ENCODE measurements at regions not wholly inside any gene's neighbourhood (a gene's known extent, or its start where the extent isn't known, plus 50 kb on each side); places are given as distances from the start of the nearest gene placed in this dataset.

GRCh38 chr3:109933576-109933975 lies 596.2 kb upstream of the DPPA4 start:
- no peaks in the 10 kb centered on the region for H3K27me3 ChIP-seq (replicated peaks in 1 of 2; ENCODE audit: control insufficient read depth in 2 of 2, insufficient read depth in 2 of 2, low read length in 1 of 2)

More at GRCh38 chr3:109933576-109933975, 596.2 kb upstream of the DPPA4 start:
- Histone ChIP-seq H4K20me1 (ENCODE audit: control insufficient read depth, insufficient read depth) (no peaks in the 10 kb centered on the region), H3K4me1 (ENCODE audit: control insufficient read depth, insufficient read depth, low read length) (no peaks in the 10 kb centered on the region), H3K4me2 (ENCODE audit: control insufficient read depth, insufficient read depth) (no peak overlapping the region), H3K36me3 (ENCODE audit: control insufficient read depth in 2 of 2, insufficient read depth in 2 of 2, low read length in 1 of 2) (no peaks in the 10 kb centered on the region), H3K9me3 (replicated peaks; ENCODE audit: control insufficient read depth, insufficient read depth, low read length) (no peaks in the 10 kb centered on the region), H3K9ac (ENCODE audit: control insufficient read depth, insufficient read depth, low read length) (no peak overlapping the region), H3K79me2 (ENCODE audit: control insufficient read depth, insufficient read depth, low read length) (no peaks in the 10 kb centered on the region), H3K4me3 (no peak overlapping the region), H2AFZ (ENCODE audit: control insufficient read depth, low read depth, low read length) (no peak overlapping the region), H3K27ac (ENCODE audit: control insufficient read depth, insufficient read depth) (no peak overlapping the region)
- ATAC-seq (no peak), DNase-seq (ENCODE audit: low read depth, low spot score) (no peak), FAIRE-seq (no peak)
- ChIA-PET CTCF (no interaction called here), RAD21 (ENCODE audit: unreplicated experiment) (no interaction called here), POLR2A (no interaction called here), SMC1A (ENCODE audit: uncharacterized antibody, unreplicated experiment) (no interaction called here)
- no TSS peak for BruUV-seq (replicated peaks)
- intact Hi-C loops (cut with micrococcal nuclease; ENCODE audit: unreplicated experiment) = no loop called here
- in situ Hi-C loops (cut with MboI) = no loop called here
- TF ChIP-seq TAF1 (IDR thresholded peaks at IDR 0.05; ENCODE audit: borderline replicate concordance, low read depth, low read length) = no peak
- no peak for TF ChIP-seq KAT2A (conservative IDR thresholded peaks at IDR 0.05; ENCODE audit: control insufficient read depth, low read depth, low read length)
- no peak for TF ChIP-seq PAX8 (IDR thresholded peaks at IDR 0.05)
- no peak for TF ChIP-seq MEF2B (IDR thresholded peaks at IDR 0.05; ENCODE audit: partially characterized antibody, poor library complexity, severe bottlenecking)
- no peak for TF ChIP-seq MYC (IDR thresholded peaks at IDR 0.05; ENCODE audit: insufficient read depth, insufficient read length, insufficient replicate concordance, low read length, severe bottlenecking)
- TF ChIP-seq USF1 (IDR thresholded peaks at IDR 0.05; ENCODE audit: borderline replicate concordance, extremely low read length, insufficient read depth, low read depth, low read length) = no peak
- TF ChIP-seq E2F4 (IDR thresholded peaks at IDR 0.05; ENCODE audit: low read depth, low read length) = no peak
- no peak for TF ChIP-seq JUND (IDR thresholded peaks at IDR 0.05; ENCODE audit: low read depth, low read length)
- TF ChIP-seq CHD1 (IDR thresholded peaks at IDR 0.05; ENCODE audit: low read depth, low read length) = no peak
- TF ChIP-seq MAX (IDR thresholded peaks at IDR 0.05; ENCODE audit: low read depth, low read length) = no peak
- TF ChIP-seq WRNIP1 (IDR thresholded peaks at IDR 0.05; ENCODE audit: borderline replicate concordance, low read depth, low read length) = no peak
- TF ChIP-seq ATF3 (IDR thresholded peaks at IDR 0.05; ENCODE audit: borderline replicate concordance, extremely low read depth, low read depth, low read length) = no peak
- TF ChIP-seq SMC3 (IDR thresholded peaks at IDR 0.05; ENCODE audit: borderline replicate concordance, low read length) = no peak
- no peak for TF ChIP-seq EGR1 (IDR thresholded peaks at IDR 0.05; ENCODE audit: borderline replicate concordance in 1 of 2, low read depth in 2 of 2, low read length in 2 of 2)
- TF ChIP-seq RFX5 (IDR thresholded peaks at IDR 0.05; ENCODE audit: low read depth, low read length) = no peak
- TF ChIP-seq, protein P1, sequence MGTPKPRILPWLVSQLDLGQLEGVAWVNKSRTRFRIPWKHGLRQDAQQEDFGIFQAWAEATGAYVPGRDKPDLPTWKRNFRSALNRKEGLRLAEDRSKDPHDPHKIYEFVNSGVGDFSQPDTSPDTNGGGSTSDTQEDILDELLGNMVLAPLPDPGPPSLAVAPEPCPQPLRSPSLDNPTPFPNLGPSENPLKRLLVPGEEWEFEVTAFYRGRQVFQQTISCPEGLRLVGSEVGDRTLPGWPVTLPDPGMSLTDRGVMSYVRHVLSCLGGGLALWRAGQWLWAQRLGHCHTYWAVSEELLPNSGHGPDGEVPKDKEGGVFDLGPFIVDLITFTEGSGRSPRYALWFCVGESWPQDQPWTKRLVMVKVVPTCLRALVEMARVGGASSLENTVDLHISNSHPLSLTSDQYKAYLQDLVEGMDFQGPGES (IDR thresholded peaks at IDR 0.05) = no peak
- WGBS (ENCODE audit: insufficient coverage, insufficient replicate concordance, low lambda C conversion rate, missing lambda C conversion rate) = 6% methylated on average over 1 of the region's 1 CpG

Data from GM12878 (cell line).